HFFc6 (cell line): ENCODE measurements at regions not wholly inside any gene's neighbourhood (a gene's known extent, or its start where the extent isn't known, plus 50 kb on each side); places are given as distances from the start of the nearest gene placed in this dataset.

Source experiments
- DNase-seq: peaks from one replicate; pipeline ENCODE4 v3.0.0-alpha.2; 2018
- H3K27ac Mint-ChIP-seq: 2 replicates; pipeline ENCODE4 v1.8.0; 2020; ENCODE audit warnings: mild to moderate bottlenecking, mixed read lengths
- H3K27me3 Mint-ChIP-seq: 2 replicates; pipeline ENCODE4 v1.8.0; 2021; ENCODE audit warnings: mild to moderate bottlenecking, moderate library complexity, mixed read lengths; ENCODE audit not compliant: insufficient read depth
- H3K36me3 Mint-ChIP-seq: 2 replicates; pipeline ENCODE4 v1.8.0; 2021; ENCODE audit warnings: low read depth, mixed read lengths
- H3K4me1 Mint-ChIP-seq: 2 replicates; pipeline ENCODE4 v1.8.0; 2020; ENCODE audit warnings: low read depth, mixed read lengths
- H3K4me3 Mint-ChIP-seq: 2 replicates; pipeline ENCODE4 v1.8.0; 2020; ENCODE audit warnings: mild to moderate bottlenecking, moderate library complexity, mixed read lengths
- H3K9me3 Mint-ChIP-seq: 2 replicates; pipeline ENCODE4 v1.8.0; 2020; ENCODE audit warnings: mild to moderate bottlenecking, mixed read lengths
- CTCF ChIP-seq: fragments of 200-600 bp; sonication (generic); IDR thresholded peaks from 2 replicates; pipeline ENCODE4 v1.5.0; 2021; ENCODE audit warnings: antibody characterized with exemption, mild to moderate bottlenecking

- TF ChIP-seq CTCF: no peak
- peaks cover 10% of the 10 kb centered on the region for H3K27me3 Mint-ChIP-seq
- no peaks in the 10 kb centered on the region for H3K36me3 Mint-ChIP-seq
- no peaks in the 10 kb centered on the region for H3K9me3 Mint-ChIP-seq
- H3K4me1 Mint-ChIP-seq: no peaks in the 10 kb centered on the region
- no peak overlapping the region for H3K27ac Mint-ChIP-seq
- DNase-seq: no peak
- no peak overlapping the region for H3K4me3 Mint-ChIP-seq
These were observed 83.6 kb upstream of the NFIA start for GRCh38 chr1:60998786-60999185.

- no peaks in the 10 kb centered on the region for H3K36me3 Mint-ChIP-seq
- no peak for TF ChIP-seq CTCF
- H3K4me3 Mint-ChIP-seq: no peak overlapping the region
- H3K4me1 Mint-ChIP-seq: peaks cover 20% of the 10 kb centered on the region
- H3K9me3 Mint-ChIP-seq: no peaks in the 10 kb centered on the region
- H3K27me3 Mint-ChIP-seq: 0 out of 2 replicates have a peak, but pooled peaks cover 2% of the 10 kb centered on the region
- no peak overlapping the region for H3K27ac Mint-ChIP-seq
- no peak for DNase-seq
These were observed 87.4 kb upstream of the NFIA start for GRCh38 chr1:60994828-60995492.

- H3K27me3 Mint-ChIP-seq: peaks cover 2% of the 10 kb centered on the region; the same call in 1 of the 2 replicates
- no peak overlapping the region for H3K27ac Mint-ChIP-seq
- no peaks in the 10 kb centered on the region for H3K9me3 Mint-ChIP-seq
- DNase-seq: no peak
- H3K36me3 Mint-ChIP-seq: no peaks in the 10 kb centered on the region
- TF ChIP-seq CTCF: no peak
- no peak overlapping the region for H3K4me3 Mint-ChIP-seq
- peaks cover 26% of the 10 kb centered on the region for H3K4me1 Mint-ChIP-seq
These were observed 88.0 kb upstream of the NFIA start for GRCh38 chr1:60994369-60994768.

GRCh38 chr1:60992165-60992564, 90.2 kb upstream of the NFIA start:
- no peak overlapping the region for H3K4me3 Mint-ChIP-seq
- H3K36me3 Mint-ChIP-seq: no peaks in the 10 kb centered on the region
- H3K4me1 Mint-ChIP-seq: peaks cover 44% of the 10 kb centered on the region
- DNase-seq: no peak
- H3K27ac Mint-ChIP-seq: no peak overlapping the region
- no peaks in the 10 kb centered on the region; the same call in 1 of the 2 replicates for H3K27me3 Mint-ChIP-seq
- no peaks in the 10 kb centered on the region for H3K9me3 Mint-ChIP-seq
- no peak for TF ChIP-seq CTCF

GRCh38 chr1:60990714-60991090, 91.7 kb upstream of the NFIA start:
- DNase-seq: no peak
- Mint-ChIP-seq H3K9me3 (no peaks in the 10 kb centered on the region), H3K4me3 (peak overlapping the region; percentile 75), H3K4me1 (peaks cover 44% of the 10 kb centered on the region), H3K36me3 (no peaks in the 10 kb centered on the region), H3K27me3 (no peaks in the 10 kb centered on the region; the same call in 1 of the 2 replicates), H3K27ac (peak overlapping the region; percentile 87)
- TF ChIP-seq CTCF: no peak
